ENCODE measurements at regions not wholly inside any gene's neighbourhood (a gene's known extent, or its start where the extent isn't known, plus 50 kb on each side); places are given as distances from the start of the nearest gene placed in this dataset.
"Not testable (repeated sequence)": the region's sequence is repeated elsewhere in the genome, so short reads cannot be mapped to it uniquely, and the experiment has no call there.

DNA sequence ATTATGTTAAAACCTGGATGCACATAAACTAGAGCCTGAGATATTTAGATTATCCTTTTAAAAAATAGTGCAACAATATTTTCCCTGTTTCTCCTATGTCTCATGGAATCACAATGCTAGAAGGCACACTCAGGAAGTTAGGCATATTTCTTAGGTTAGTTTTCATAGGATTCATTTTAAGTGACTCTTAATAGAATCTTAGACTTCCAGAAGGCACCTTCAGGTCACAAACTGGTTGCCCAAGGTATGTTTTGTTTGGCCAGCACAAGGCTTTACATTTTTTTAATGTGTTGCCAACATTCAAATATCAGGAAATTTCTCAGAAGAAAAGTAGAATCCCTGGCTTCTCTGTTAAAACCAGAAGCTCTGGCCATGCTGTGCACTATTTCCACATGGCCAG lies 129.3 kb downstream of the LNPK start:
- no peak for DNase-seq

DNA sequence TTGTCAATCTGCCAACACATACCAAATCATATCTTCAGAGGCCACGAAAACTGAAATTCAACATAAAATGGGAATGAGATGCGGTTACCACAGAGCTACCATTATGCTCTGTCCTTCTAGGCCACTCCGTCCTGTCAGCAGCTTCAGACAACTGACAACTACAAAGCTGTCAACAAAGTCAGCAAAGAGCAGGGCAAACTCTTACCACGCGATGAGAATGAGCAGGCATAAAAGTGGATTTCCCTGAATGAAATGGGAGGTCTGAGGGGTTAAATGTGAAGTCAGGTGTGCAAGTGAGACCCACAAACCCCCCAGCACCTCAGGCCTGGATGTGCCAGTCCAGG lies 130.1 kb downstream of the LNPK start:
- DNase-seq: no peak

DNA sequence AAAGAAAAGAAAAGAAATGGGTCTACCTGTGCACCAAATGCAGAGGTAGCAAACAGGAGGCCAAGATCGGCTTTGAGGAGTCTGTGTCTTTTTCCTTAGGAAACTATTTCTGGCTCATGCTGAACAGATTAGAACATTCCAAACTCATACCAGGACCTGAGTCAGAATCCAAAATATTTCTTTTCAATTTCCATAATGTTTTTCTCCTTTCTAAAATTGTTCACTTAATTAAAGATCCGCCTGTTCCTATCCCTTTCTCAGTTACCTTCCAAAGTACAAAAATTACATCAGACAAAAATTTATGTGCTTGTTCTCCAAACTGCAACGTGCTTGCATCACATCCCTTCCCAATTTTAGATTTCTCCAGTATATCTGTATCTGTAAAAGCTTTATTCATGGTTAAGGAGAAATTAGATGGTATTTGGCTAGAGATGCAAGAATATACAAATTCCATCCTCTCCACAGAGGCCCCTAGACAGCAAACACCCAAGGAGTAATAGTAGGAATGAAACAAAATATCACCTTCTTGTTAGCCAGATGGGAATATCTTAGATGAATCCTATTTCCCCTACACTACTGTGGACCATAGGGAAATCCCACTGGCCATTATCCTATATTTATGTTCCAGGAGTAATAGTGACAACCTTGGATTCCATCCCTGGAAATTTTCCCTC lies 130.6 kb downstream of the LNPK start:
- DNase-seq: no peak

DNA sequence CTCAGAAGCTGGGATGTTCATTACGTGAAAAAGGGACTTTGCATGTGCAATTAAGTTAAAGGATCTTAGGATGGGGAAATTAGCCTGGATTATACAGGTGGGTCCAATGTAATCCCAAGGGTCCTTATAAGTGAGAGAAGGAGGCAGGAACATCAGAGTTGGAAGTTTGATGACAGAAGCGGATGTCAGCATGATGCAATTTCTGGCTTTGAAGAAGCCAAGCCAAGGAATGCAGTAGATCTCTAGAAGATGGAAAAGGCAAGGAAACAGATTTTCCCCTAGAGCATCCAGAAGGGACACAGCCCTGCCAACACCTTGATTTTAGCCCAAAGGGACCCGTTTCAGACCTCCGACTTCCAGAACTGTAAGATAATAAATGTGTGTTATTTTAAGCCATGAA lies 136.4 kb downstream of the LNPK start:
- no peak for DNase-seq

DNA sequence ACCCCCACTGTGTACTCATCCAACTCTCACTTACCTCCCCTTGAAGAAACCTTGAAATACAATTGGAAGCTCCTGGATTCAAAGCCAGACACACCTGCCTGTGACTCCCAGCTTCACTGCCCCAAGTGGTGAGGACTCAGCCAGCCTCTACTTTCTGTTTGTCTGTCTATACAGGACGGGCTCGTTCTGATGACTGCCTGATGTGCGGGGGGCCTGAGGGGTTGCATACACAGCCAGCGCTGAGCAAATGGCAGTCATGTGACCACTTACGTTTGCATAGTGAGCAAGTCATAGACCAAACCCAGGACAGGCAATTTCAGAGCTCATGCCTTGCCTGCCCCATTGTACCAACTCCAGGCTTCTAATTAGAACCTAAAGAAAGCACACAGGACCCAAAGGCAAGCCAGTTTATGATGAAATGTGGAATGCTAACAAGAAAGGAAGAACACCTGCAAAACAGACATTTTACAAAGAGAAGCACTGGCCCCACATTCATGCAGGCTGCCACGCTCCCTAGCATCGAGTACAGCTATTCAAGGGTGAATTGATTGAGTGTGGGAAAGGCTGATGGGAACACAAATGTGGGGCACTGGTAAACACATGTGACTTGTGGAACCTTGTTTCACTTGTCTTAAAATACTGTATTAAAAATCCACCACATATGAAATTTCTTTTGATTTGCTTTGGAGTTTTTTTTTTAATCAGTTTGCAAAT lies 137.8 kb downstream of the LNPK start:
- DNase-seq: no peak

DNA sequence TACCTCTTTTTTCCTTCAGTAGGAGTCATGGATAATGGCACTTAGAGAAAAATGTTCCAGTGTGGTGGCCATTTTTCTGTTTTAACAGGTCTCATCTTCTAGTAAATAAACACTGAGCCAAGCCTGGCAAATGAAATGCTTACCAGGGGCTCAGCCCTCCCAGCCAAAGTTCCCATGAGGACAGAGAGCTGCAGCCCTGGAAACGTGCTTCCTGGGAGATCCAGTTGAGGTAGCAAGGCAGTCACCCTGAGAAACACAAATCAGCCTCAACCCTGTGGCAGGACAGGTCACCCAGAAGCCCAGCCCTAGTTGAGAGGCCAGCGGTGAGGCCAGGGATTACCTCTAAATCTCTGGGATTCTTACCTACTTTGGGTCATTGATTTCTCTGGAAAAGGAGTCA lies 140.1 kb downstream of the LNPK start:
- DNase-seq: no peak

DNA sequence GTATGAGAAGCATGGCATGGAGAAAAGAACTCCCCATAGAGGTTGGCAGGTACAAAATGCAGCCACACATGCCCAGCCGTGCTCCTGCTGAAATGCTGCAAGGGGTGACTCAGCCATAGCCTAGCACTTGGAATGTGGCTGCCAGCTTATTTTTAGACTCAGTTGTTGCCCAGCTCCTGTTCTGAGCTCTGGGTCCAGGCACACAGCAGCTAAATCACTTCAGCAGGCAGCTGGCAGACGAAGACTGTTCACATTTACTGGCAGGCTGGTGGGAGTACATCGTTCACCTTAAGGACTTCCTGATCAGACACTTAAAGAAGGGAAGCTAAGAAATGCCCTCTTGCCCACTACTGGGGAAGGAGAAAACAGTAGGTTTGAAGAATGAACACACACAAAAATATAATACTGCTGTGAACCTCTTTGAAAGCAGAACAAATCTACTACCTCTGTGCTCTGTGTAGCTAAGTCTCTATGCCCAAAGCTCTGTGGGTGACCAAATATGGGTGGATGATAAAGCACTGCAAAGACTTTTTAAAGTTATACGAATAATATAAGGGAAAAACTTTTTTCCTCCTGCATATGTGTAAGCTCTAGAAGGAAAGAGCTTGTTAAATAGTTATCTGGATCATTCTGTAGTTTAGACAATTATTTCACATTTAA lies 146.1 kb downstream of the LNPK start:
- DNase-seq: no peak

DNA sequence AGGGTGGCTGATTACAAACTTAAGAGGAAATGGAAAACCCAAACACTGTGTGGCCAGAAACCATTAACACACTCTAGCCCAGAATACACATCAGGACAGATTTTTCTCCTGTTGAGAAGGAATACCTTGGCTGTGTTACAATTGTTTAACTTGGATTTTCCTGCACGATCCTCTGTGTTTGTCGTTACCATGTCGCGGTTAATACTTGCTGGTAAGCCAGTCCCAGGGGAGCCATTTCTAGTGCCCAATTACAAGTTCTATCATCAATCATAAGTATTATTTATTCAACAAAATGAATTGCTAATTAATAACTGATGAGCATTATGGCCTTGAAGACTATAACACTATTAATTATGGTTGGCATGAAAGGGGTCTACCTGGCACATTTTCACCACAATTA lies 146.8 kb downstream of the LNPK start:
- no peak for DNase-seq

DNA sequence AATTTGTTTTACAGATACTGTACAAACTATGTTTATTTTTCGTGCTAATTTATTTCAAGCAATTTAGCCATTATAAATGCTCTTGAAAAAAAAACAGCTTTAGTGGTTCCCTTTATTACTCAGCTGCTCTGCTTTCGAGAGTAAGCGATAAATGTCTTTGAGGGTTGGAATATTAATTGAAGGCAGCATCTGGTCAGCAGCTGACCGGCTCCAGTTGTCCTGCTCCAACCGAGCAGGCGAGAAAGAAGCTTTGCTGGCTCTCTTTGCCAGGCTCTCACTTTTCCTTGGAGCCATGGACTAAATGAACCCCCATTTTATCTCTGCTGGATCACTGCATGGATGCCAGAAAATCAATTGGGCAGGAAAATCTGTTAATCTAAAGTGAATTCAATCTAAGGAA lies 147.4 kb downstream of the LNPK start:
- DNase-seq: no peak

DNA sequence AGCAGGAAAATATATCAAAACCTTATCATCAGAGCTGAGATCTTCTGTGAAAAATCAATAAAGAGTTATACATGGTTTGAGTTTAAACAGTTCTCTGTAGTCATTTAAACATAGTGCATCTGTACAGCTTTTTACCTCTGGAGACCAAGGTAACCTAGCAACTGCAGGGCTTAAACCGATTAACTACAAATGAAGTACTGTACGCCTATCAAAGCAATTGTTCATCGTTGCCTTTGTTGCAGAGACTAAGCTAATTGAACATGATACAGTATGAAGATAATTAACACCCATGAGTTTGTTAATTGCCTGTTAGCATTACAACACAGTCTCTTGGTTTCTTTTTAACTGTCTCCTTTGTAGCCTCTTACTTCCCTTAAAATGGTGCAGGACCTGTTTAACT lies 147.9 kb downstream of the LNPK start:
- no peak for DNase-seq

DNA sequence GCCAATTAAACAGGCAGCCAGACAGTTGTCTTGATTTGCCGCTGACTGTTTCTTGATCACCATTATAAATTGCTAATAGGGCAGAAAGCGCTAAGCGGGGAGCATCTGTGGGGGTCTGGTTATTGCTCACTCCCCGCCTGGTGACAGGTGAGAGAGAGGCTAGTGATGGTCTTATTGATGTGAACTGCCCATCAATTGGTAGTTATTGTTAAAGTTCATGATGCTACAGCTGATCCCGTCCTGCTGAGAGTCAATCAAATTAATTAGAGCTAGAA lies 148.5 kb downstream of the LNPK start:
- no peak for DNase-seq

DNA sequence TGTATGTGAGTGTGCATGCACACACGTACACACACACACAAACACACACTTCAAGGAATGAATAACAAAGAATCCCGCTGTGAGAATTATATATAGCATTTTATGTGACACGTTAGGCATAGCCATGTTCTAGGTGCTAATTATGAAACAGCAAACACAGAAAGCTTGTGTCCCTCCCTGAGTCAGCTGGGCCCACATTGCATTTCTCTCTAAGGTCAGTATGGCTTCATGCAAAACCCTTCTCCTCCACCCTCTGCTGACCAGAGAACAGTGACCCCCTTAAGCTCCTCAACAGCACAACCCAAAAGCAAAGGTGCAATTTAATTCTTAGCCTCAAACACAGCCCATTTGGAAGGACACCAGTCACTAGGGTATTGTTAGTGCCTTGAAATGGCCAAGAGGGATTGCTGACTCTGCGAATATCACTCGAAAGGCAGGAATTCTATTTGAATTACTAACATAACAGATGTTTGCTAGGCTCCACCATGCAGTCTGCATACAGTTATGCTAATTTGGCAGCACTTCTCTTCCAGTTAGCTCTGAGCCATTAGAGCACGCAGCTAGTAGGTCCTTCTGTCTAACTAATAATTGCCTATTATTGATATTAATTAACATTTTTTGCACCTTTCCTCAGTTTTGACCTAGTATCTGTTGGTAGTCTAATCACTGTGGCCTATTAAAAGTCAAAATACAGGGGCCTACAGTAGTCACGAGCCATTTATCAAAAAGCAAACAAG lies 149.0 kb downstream of the LNPK start:
- DNase-seq: no peak

DNA sequence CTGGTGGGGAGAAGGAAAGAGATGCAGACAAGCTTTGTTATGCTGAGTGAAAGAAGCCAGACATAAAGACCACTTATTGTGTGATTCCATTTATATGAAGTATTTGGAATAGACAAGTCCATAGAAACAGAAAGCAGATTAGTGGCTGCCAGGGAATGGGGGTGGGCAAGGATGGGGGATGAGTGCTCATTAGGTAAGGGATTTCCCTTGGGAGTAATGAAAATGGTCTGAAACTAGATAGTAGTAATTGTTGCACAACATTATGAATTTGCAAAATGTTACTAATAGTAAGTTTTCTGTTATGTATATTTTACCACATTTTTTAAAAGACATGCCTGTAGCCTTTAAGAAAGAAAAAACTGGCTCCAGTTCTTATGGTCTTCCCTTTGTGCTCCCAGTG lies 154.9 kb downstream of the LNPK start:
- no peak for DNase-seq

DNA sequence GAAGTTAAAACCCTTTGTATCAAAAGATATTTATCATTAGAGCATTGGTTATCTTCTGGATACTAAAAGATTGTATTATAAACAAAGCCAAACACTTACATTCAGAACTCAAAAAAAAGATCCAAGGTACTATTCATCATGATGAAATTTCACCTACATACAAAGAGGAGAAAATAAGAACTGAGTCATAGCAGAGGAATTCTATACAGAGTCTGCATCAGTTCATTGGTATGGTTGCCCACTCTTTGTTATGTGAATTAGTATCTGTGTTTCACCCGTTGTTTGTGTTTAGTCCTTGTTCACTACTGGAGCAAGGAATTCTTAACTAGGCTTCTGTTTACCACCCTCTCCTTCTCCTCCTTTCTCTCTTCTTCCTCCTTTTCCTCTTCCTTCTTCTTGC lies 157.9 kb downstream of the LNPK start:
- DNase-seq: no peak

DNA sequence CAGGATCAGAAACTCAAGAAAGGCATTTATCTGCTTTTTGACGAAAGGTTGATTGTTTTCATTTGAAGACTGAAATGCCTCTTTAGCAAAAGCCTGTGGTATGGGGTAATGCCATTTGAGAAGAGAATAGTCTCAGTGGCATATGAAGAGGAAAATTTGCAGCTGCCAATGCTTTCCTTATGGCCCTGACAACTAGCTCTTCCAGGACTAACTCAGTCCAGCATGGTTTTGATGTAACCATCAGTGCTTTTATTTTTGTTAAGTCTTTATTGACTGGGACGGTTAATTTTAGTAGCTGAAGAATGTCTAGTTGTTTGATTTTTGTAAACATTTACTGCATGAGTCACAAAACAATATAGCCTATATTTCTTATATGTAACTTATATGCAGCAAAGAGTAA lies 158.4 kb downstream of the LNPK start:
- DNase-seq: no peak

DNA sequence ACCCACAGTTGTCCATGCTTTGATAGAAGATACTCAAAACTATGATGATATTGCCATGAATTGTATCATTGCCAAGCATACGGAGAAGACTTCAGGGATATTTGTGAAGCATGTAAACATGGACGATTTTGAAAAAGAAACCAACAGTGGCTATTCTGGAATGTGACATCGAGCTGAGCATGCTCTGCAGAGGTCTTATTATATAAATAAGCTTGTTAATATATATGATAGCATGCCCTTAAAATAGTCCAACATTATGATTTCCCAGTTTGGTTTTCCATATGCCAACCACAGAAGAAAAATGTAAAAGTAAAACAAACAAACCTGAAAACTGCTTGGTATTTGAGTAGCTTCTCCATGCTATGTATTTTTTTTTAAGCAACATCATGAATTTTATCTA lies 159.1 kb downstream of the LNPK start:
- no peak for DNase-seq

DNA sequence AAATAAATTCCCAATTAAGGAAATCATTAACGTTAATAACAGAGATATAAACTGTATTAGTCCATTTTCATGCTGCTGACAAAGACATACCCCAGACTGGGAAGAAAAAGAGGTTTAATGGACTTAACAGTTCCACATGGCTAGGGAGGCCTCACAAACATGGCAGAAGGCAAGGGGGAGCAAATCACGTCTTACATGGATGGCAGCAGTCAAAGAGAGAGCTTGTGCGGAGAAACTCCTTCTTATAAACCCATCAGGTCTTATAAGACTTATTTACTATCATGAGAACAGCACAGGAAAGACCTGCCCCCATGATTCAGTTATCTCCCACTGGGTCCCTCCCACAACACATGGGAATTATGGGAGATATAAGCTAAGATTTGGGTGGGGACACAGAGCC lies 161.3 kb downstream of the LNPK start:
- not testable (repeated sequence) for DNase-seq

DNA sequence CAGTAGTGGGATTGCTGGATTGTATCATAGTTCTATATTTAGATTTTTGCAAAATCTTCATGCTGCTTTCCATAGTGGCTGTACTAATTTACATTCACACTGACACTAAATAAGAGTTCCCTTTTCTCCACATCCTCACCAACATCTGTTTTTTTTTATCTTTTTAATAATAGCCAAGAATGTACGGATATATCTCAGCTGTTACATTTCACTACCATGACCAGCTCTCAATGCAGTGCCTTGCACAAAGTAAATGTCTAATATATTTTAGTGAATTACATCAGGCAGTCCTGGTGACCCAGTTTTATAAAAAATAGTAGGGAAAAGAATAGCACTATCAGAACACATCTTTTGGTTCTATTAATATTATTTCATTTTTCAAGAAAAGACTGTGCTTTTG lies 161.8 kb downstream of the LNPK start:
- no peak for DNase-seq

DNA sequence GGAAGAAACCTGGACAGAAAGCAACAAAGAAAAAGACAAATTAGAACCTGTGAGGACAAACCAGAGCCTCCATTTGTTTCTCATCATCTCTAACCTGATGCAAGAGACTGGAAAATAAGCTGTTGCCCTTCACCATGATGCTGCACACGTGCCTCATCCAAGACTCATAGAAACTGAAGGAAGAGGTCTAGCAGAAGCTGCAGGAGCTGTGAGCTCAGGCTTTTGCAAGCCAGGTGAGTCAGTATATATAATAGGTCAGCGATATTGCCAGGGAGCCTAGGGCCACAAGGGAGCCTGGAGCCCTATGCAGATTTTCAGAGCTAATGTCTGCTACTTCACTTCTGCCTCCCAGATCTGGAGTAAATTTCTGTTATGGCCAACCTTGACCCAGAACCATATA lies 163.1 kb downstream of the LNPK start:
- no peak for DNase-seq

DNA sequence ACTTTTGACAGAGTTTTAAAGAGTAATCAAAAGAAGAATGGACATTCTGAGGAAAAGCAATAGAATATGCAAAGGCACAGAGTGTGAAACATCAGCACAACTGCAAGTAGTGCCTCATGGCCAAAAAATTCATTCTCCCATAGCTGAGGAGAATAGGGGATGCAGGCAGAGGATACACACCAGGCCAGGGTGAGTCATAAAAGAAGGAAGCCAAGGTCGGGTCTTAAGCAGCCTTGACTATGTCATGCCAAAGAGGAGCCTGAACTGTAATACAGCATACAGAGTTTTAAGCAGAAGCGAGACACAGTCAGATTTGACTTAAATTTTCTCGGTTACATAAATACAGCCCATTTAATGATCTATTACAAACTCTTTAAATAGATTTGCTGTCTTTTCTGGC lies 165.0 kb downstream of the LNPK start:
- DNase-seq: no peak

DNA sequence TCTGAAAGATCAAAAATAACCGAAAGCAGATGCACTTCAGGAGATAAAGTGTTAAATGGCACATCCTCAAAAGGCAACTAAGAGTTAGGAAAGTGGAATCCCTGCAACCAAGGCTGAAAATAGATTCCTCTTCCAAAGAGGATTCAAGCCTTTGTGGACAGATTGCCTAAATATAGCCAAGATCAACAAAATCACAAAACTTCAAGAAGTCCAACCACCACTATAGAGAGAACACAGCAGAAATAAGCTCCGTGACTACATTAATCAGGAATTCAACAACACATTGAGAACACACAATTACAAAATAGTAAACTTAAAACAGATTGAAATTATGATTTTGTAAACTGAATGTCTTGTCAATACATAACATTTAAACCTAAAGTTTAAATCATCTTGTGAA lies 165.7 kb downstream of the LNPK start:
- DNase-seq: no peak

DNA sequence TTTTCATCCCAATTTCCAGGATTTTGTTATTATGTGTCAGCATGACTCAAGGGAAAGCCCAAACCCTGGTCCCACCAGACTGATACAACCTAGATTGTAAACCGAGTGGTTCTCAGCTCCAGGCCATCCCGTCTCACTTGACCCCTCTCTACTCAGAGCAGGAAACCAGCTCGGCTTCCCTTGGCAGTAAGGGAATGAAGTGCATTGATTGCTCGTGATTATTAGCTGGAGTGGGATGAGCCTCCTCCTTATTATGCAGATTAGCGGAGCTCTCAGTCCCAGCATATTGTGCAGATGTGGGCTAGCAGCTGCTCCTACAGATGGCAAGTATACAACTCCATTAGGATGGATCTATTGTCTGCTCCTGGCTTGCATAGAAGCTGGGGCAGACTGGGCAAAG lies 167.6 kb downstream of the LNPK start:
- DNase-seq: no peak

DNA sequence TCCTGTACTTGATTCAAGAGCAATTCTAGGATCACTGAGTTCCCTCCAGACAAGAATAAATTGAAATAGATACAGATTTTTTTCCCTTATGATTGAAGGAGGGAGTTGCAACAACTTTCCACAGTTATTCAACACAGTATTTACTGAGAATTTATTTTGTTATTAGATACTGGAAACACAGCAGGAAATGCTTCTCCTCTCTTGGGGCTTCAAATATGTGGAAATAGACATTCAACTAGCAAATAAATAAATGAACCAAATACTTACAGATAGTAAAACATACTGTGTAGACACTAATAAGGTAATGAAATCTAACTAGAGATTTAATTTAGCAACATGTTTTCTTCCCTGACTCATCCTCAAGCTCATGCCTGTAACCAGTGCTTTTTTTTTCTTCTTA lies 169.2 kb downstream of the LNPK start:
- no peak for DNase-seq

DNA sequence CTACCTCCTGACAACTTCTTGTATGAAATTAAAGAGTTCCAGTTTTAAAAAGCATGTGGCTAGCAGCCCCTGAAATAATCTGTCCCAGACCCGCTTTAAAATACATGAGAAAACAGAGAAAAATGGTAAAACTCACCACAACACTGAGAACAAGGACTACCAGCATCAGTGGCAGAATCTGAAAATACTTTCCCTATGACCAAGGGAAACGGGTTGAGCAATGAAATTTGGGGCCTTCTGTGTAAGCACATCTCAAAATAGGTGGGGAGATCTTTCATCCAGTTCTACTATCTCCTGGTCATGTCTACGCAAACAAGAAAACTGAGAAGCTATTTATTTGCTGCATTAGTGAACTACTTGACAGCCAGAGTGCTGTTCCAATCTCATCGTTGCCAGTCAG lies 172.3 kb downstream of the LNPK start:
- no peak for DNase-seq
